ENCODE measurements at regions not wholly inside any gene's neighbourhood (a gene's known extent, or its start where the extent isn't known, plus 50 kb on each side); places are given as distances from the start of the nearest gene placed in this dataset.

DNA sequence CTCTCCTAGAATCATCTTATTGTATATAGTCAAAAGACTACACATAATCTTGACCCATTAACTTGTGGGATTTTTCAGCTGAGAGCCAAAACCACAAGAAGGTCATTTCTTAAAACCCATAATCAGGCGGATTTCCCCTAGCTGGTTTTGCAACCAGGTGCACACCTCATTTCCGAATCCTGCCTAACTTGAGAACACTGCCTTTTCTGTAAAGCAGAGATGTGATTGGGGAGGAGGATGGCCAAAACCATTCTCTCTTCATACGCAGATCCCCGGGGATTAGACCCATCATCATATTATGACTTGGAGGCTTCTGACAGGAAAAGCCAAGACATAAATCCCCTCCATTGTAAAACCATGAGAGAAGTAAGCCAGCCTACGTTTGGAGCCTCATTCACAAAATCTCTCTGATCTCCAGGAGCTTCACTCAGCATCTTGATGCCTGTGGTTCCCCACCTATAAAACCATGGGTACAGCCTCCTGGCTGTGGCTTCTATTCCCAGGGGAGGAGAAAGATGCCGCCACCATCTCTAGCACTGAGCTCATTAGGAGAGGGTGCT is 191.3 kb downstream of the KIF18A start:
- TF ChIP-seq, protein P1, sequence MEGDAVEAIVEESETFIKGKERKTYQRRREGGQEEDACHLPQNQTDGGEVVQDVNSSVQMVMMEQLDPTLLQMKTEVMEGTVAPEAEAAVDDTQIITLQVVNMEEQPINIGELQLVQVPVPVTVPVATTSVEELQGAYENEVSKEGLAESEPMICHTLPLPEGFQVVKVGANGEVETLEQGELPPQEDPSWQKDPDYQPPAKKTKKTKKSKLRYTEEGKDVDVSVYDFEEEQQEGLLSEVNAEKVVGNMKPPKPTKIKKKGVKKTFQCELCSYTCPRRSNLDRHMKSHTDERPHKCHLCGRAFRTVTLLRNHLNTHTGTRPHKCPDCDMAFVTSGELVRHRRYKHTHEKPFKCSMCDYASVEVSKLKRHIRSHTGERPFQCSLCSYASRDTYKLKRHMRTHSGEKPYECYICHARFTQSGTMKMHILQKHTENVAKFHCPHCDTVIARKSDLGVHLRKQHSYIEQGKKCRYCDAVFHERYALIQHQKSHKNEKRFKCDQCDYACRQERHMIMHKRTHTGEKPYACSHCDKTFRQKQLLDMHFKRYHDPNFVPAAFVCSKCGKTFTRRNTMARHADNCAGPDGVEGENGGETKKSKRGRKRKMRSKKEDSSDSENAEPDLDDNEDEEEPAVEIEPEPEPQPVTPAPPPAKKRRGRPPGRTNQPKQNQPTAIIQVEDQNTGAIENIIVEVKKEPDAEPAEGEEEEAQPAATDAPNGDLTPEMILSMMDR (IDR thresholded peaks at IDR 0.05; ENCODE audit: control extremely low read depth in 1 of 3, insufficient read depth in 1 of 3, low read depth in 1 of 3, low read length in 3 of 3), result no peak
- TF ChIP-seq FOSL1 (IDR thresholded peaks at IDR 0.05; ENCODE audit: insufficient read depth, low read depth, low read length), result no peak
- no peak for TF ChIP-seq ATF3 (IDR thresholded peaks at IDR 0.05; ENCODE audit: insufficient read depth, low read depth, low read length)
- no peak for TF ChIP-seq PHF8 (conservative IDR thresholded peaks at IDR 0.05; ENCODE audit: low read depth, low read length)
- TF ChIP-seq POU5F1 (IDR thresholded peaks at IDR 0.05; ENCODE audit: low read depth, low read length), result no peak
- no peak for TF ChIP-seq NRF1 (IDR thresholded peaks at IDR 0.05; ENCODE audit: low read depth, low read length)
- TF ChIP-seq MAX (IDR thresholded peaks at IDR 0.05), result no peak
- TF ChIP-seq POLR2AphosphoS5 (IDR thresholded peaks at IDR 0.05; ENCODE audit: low read depth, low read length), result no peak
- no peak for TF ChIP-seq EP300 (IDR thresholded peaks at IDR 0.05; ENCODE audit: borderline replicate concordance in 1 of 2, low read depth in 2 of 2, low read length in 2 of 2)
- no peak for TF ChIP-seq EGR1 (IDR thresholded peaks at IDR 0.05; ENCODE audit: borderline replicate concordance, low read depth, low read length)
- no peak for TF ChIP-seq TCF12 (IDR thresholded peaks at IDR 0.05; ENCODE audit: low read depth, low read length)
- no peak for TF ChIP-seq TAF1 (IDR thresholded peaks at IDR 0.05; ENCODE audit: low read depth, low read length)
